GM12878 (cell line): ENCODE measurements at regions not wholly inside any gene's neighbourhood (a gene's known extent, or its start where the extent isn't known, plus 50 kb on each side); places are given as distances from the start of the nearest gene placed in this dataset.

Experiments used
- ATAC-seq: fragments of 200-7000 bp; cut with Tn5 transposase; 3 replicates; pipeline ENCODE4 v1.9.1; 2020; ENCODE audit warnings: mild to moderate bottlenecking, moderate library complexity
- BruUV-seq: library from RNA; stranded (reverse); fragments of 400-500 nt; replicated peaks from 2 replicates; lab custom pipeline; 2021; lab: Mats Ljungman, UMichigan
- CTCF ChIA-PET: fragments of 300-600 bp; sonication (Branson Sonifier 250); formaldehyde crosslinking; extraction: SDS; loops from one replicate; lab custom pipeline; 2021; ENCODE audit warnings: inconsistent platforms; lab: Yijun Ruan, JAX
- POLR2A ChIA-PET: fragments of 350-600 bp; formaldehyde crosslinking; extraction: SDS; loops from one replicate; lab custom pipeline; 2021; ENCODE audit warnings: inconsistent platforms; lab: Charles Lee
- RAD21 ChIA-PET: fragments of 300-600 bp; sonication (Branson Sonifier 250); formaldehyde crosslinking; loops from one replicate; lab custom pipeline; 2023; ENCODE audit warnings: antibody characterized with exemption; ENCODE audit not compliant: unreplicated experiment; lab: Charles Lee
- SMC1A ChIA-PET: fragments of 300-600 bp; sonication (Branson Sonifier 250); formaldehyde crosslinking; loops from one replicate; lab custom pipeline; 2023; ENCODE audit not compliant: unreplicated experiment, uncharacterized antibody; lab: Charles Lee
- DNase-seq: peaks from one replicate; pipeline ENCODE4 v3.0.0-alpha.2; 2011; ENCODE audit warnings: low read depth, low spot score
- FAIRE-seq: peaks from 3 replicates; lab custom pipeline; 2011; peaks lifted over from hg19 to GRCh38; lab: Jason Lieb, UNC
- H2AFZ ChIP-seq: 2 replicates; pipeline ENCODE4 v1.6.0; 2011; ENCODE audit warnings: low read depth, low read length, control low read depth; ENCODE audit not compliant: control insufficient read depth
- H3K27ac ChIP-seq: 2 replicates; pipeline ENCODE4 v1.5.1; 2011; ENCODE audit warnings: control low read depth; ENCODE audit not compliant: control insufficient read depth, insufficient read depth
- H3K27me3 ChIP-seq, 2 experiments: replicated peaks in 1 of 2; 2 replicates each; pipeline versions ENCODE4 v1.6.0 to v1.6.1; 2011; ENCODE audit warnings: low read length in 1 of 2; ENCODE audit not compliant: control insufficient read depth in 2 of 2, insufficient read depth in 2 of 2
- H3K36me3 ChIP-seq, 2 experiments: 2 replicates each; pipeline ENCODE4 v1.5.1; 2011; ENCODE audit warnings: low read length in 1 of 2; ENCODE audit not compliant: control insufficient read depth in 2 of 2, insufficient read depth in 2 of 2
- H3K4me1 ChIP-seq: 2 replicates; pipeline ENCODE4 v1.6.1; 2011; ENCODE audit warnings: mild to moderate bottlenecking, low read length, moderate library complexity, mixed read lengths; ENCODE audit not compliant: control insufficient read depth, insufficient read depth
- H3K4me2 ChIP-seq: 2 replicates; pipeline ENCODE4 v1.6.0; 2011; ENCODE audit warnings: control low read depth; ENCODE audit not compliant: control insufficient read depth, insufficient read depth
- H3K4me3 ChIP-seq: fragments of 200-600 bp; sonication (generic); 2 replicates; pipeline ENCODE4 v1.5.1; 2016
- H3K79me2 ChIP-seq: 2 replicates; pipeline ENCODE4 v1.6.0; 2011; ENCODE audit warnings: low read length; ENCODE audit not compliant: control insufficient read depth, insufficient read depth
- H3K9ac ChIP-seq: 2 replicates; pipeline ENCODE4 v1.8.0; 2011; ENCODE audit warnings: low read length, control low read depth, mixed read lengths; ENCODE audit not compliant: control insufficient read depth, insufficient read depth
- H3K9me3 ChIP-seq: replicated peaks from 3 replicates; pipeline ENCODE4 v1.5.1; 2011; ENCODE audit warnings: mild to moderate bottlenecking, low read length; ENCODE audit not compliant: control insufficient read depth, insufficient read depth
- H4K20me1 ChIP-seq: 2 replicates; pipeline ENCODE4 v1.6.0; 2011; ENCODE audit not compliant: control insufficient read depth, insufficient read depth
- BACH1 ChIP-seq: fragments of 450-650 bp; IDR thresholded peaks from 2 replicates; pipeline ENCODE4 v1.6.1; 2017; ENCODE audit warnings: mild to moderate bottlenecking, borderline replicate concordance
- BHLHE40 ChIP-seq, 2 experiments: fragments of 450-650 bp in 1 of 2; IDR thresholded peaks; 2 replicates each; pipeline ENCODE4 v1.6.1; 2011 to 2017; ENCODE audit warnings: low read depth in 2 of 2, borderline replicate concordance in 1 of 2, improper control_type of control experiment in 1 of 2, low read length in 1 of 2, mild to moderate bottlenecking in 1 of 2
- CBX5 ChIP-seq: sonication (generic); IDR thresholded peaks from 2 replicates; pipeline ENCODE4 v1.6.1; 2016; ENCODE audit warnings: low read depth, moderate library complexity, mild to moderate bottlenecking, inconsistent platforms
- EED ChIP-seq: sonication (generic); IDR thresholded peaks from 2 replicates; pipeline ENCODE4 v1.6.1; 2016; ENCODE audit warnings: antibody characterized with exemption, low read depth
- FOS ChIP-seq: IDR thresholded peaks from 3 replicates; pipeline ENCODE4 v1.6.1; 2011; ENCODE audit warnings: borderline replicate concordance; ENCODE audit not compliant: insufficient read length; ENCODE audit errors: extremely low read depth
- MLLT1 ChIP-seq: fragments of 450-650 bp; IDR thresholded peaks from 2 replicates; pipeline ENCODE4 v1.6.1; 2016; ENCODE audit warnings: mild to moderate bottlenecking
- MYC ChIP-seq: IDR thresholded peaks from 2 replicates; pipeline ENCODE4 v1.6.1; 2011; ENCODE audit warnings: mild to moderate bottlenecking, low read length, moderate library complexity, inconsistent platforms; ENCODE audit not compliant: insufficient read depth, insufficient replicate concordance, insufficient read length, severe bottlenecking
- NFYB ChIP-seq: IDR thresholded peaks from 2 replicates; pipeline ENCODE4 v1.6.1; 2011; ENCODE audit warnings: low read depth, mild to moderate bottlenecking, low read length, improper control_type of control experiment, moderate library complexity; ENCODE audit not compliant: insufficient read depth
- NR2C1 ChIP-seq: fragments of 450-650 bp; IDR thresholded peaks from 2 replicates; pipeline ENCODE4 v1.6.1; 2017; ENCODE audit warnings: antibody characterized with exemption, mild to moderate bottlenecking, moderate library complexity
- RBBP5 ChIP-seq: fragments of 200-600 bp; sonication (generic); conservative IDR thresholded peaks from 2 replicates; pipeline ENCODE4 v1.6.1; 2016
- RELA ChIP-seq: fragments of 450-650 bp; IDR thresholded peaks from 2 replicates; pipeline ENCODE4 v1.8.0; 2014; ENCODE audit warnings: borderline replicate concordance; ENCODE audit not compliant: partially characterized antibody
- SREBF1 ChIP-seq: IDR thresholded peaks from 2 replicates; pipeline ENCODE4 v1.6.1; 2012; ENCODE audit warnings: mild to moderate bottlenecking, low read length
- STAT1 ChIP-seq: fragments of 450-650 bp; conservative IDR thresholded peaks from 2 replicates; pipeline ENCODE4 v1.6.1; 2014; ENCODE audit warnings: antibody characterized with exemption, mild to moderate bottlenecking
- TCF7 ChIP-seq: IDR thresholded peaks from 2 replicates; pipeline ENCODE4 v1.6.1; 2014; ENCODE audit warnings: antibody characterized with exemption, borderline replicate concordance
- USF1 ChIP-seq: IDR thresholded peaks from 2 replicates; pipeline ENCODE4 v1.6.1; 2011; ENCODE audit warnings: borderline replicate concordance, low read depth, mild to moderate bottlenecking, moderate library complexity, mixed read lengths, low read length; ENCODE audit not compliant: insufficient read depth; ENCODE audit errors: extremely low read length
- ZBED1 ChIP-seq: IDR thresholded peaks from 2 replicates; pipeline ENCODE4 v1.6.1; 2016; ENCODE audit warnings: borderline replicate concordance
- ZBTB11 ChIP-seq: fragments of 450-650 bp; formaldehyde crosslinking; IDR thresholded peaks from 2 replicates; pipeline ENCODE4 v1.5.0; 2022; ENCODE audit warnings: mild to moderate bottlenecking, missing genetic modification characterization
- ZBTB33 ChIP-seq: fragments of 450-650 bp; IDR thresholded peaks from 2 replicates; pipeline ENCODE4 v1.6.1; 2017; ENCODE audit warnings: mild to moderate bottlenecking
- ZNF24 ChIP-seq: fragments of 450-650 bp; IDR thresholded peaks from 2 replicates; pipeline ENCODE4 v1.6.1; 2017; ENCODE audit warnings: antibody characterized with exemption, mild to moderate bottlenecking
- ZNF622 ChIP-seq: fragments of 450-650 bp; IDR thresholded peaks from 2 replicates; pipeline ENCODE4 v1.6.1; 2017; ENCODE audit warnings: mild to moderate bottlenecking, inconsistent platforms
- WGBS: methylation state at CpG from one replicate; pipeline ENCODE4 v1.1.6; 2016; ENCODE audit warnings: low lambda C conversion rate; ENCODE audit not compliant: insufficient replicate concordance, insufficient coverage; ENCODE audit errors: missing lambda C conversion rate; 5-methylcytosine and 5-hydroxymethylcytosine counted together
- in situ Hi-C: fragments of 300-500 bp; cut with MboI; formaldehyde crosslinking; loops from 9 replicates; pipeline ENCODE4 v1.14.3; 2018; ENCODE audit warnings: mixed read lengths
- intact Hi-C: fragments of 100-400 bp; cut with micrococcal nuclease; formaldehyde crosslinking; loops from one replicate; pipeline ENCODE4 v1.14.2; 2022; ENCODE audit not compliant: unreplicated experiment

- DNase-seq (no peak), FAIRE-seq (no peak), ATAC-seq (no peak)
- BruUV-seq, result no TSS peak
- H2AFZ ChIP-seq, result no peak overlapping the region
- POLR2A ChIA-PET, result no interaction called here
- H3K27ac ChIP-seq, result no peak overlapping the region
- H3K27me3 ChIP-seq, result no peaks in the 10 kb centered on the region
- 74% methylated on average over 3 of the region's 3 CpGs for WGBS
- CTCF ChIA-PET, result no interaction called here
- no peaks in the 10 kb centered on the region; the same call in 1 of the 3 replicates for H3K9me3 ChIP-seq
- in situ Hi-C loops, result no loop called here
- TF ChIP-seq ZNF24, result no peak
- no peak for TF ChIP-seq BACH1
- no peak for TF ChIP-seq ZBED1
- TF ChIP-seq NFYB, result no peak
- TF ChIP-seq MLLT1, result no peak
- TF ChIP-seq NR2C1, result no peak
- no peak for TF ChIP-seq USF1
- no peak for TF ChIP-seq ZBTB11 (CRISPR knock-in tag)
- no peak for TF ChIP-seq RELA
- no peak for TF ChIP-seq BHLHE40 (IDR thresholded peaks at IDR 0.05; ENCODE audit: borderline replicate concordance in 1 of 2, low read depth in 2 of 2, low read length in 1 of 2)
- no peak for TF ChIP-seq STAT1
- TF ChIP-seq ZNF622, result no peak
- no peak for TF ChIP-seq FOS
- TF ChIP-seq RBBP5, result no peak
- no peak for TF ChIP-seq CBX5
- no peak for TF ChIP-seq MYC
- no peak for TF ChIP-seq ZBTB33
- no peak for TF ChIP-seq SREBF1
- no peak for TF ChIP-seq EED
- no peak for TF ChIP-seq TCF7
- no peaks in the 10 kb centered on the region for H4K20me1 ChIP-seq
- H3K9ac ChIP-seq, result no peak overlapping the region
- H3K4me1 ChIP-seq, result no peaks in the 10 kb centered on the region
- H3K79me2 ChIP-seq, result no peaks in the 10 kb centered on the region
- intact Hi-C loops, result no loop called here
- SMC1A ChIA-PET, result no interaction called here
- no peak overlapping the region for H3K4me3 ChIP-seq
- RAD21 ChIA-PET, result no interaction called here
- H3K36me3 ChIP-seq, result no peaks in the 10 kb centered on the region
- H3K4me2 ChIP-seq, result no peak overlapping the region
Measured at GRCh38 chr21:28832715-28833061, 160.0 kb downstream of the LTN1 start.
